ENCODE measurements at regions not wholly inside any gene's neighbourhood (a gene's known extent, or its start where the extent isn't known, plus 50 kb on each side); places are given as distances from the start of the nearest gene placed in this dataset.

- no peak for TF ChIP-seq POLR2A (IDR thresholded peaks at IDR 0.05; ENCODE audit: low read length)
- TF ChIP-seq GATA1 (IDR thresholded peaks at IDR 0.05; ENCODE audit: low read depth, low read length), result no peak
Observed at GRCh38 chr13:22120646-22121045, 449.8 kb downstream of the FGF9 start.
